ENCODE measurements at regions not wholly inside any gene's neighbourhood (a gene's known extent, or its start where the extent isn't known, plus 50 kb on each side); places are given as distances from the start of the nearest gene placed in this dataset.

GRCh38 chr5:67896930-67897313, 318.6 kb upstream of the PIK3R1 start (continued):
- TF ChIP-seq ZNF560 (tag by site-specific recombination; IDR thresholded peaks at IDR 0.05; ENCODE audit: borderline replicate concordance) (no peak), ZNF350 (tag by site-specific recombination; IDR thresholded peaks at IDR 0.05) (no peak), ZSCAN4 (tag by site-specific recombination; IDR thresholded peaks at IDR 0.05) (no peak), ZNF518A (tag by site-specific recombination; conservative IDR thresholded peaks at IDR 0.05; ENCODE audit: low read depth) (no peak), ZNF37A (tag by site-specific recombination; IDR thresholded peaks at IDR 0.05) (no peak), ZNF248 (tag by site-specific recombination; IDR thresholded peaks at IDR 0.05) (no peak), ZNF148 (tag by site-specific recombination; IDR thresholded peaks at IDR 0.05; ENCODE audit: borderline replicate concordance) (no peak), ZFP69B (tag by site-specific recombination; IDR thresholded peaks at IDR 0.05) (no peak), YY2 (tag by site-specific recombination; IDR thresholded peaks at IDR 0.05) (no peak), ZBTB20 (tag by site-specific recombination; IDR thresholded peaks at IDR 0.05) (no peak), ZNF785 (tag by site-specific recombination; IDR thresholded peaks at IDR 0.05) (no peak), MEIS1 (CRISPR knock-in tag; IDR thresholded peaks at IDR 0.05; ENCODE audit: borderline replicate concordance) (no peak), ZSCAN30 (tag by site-specific recombination; IDR thresholded peaks at IDR 0.05) (no peak)

- POLR2A ChIA-PET = no interaction called here
Observed at GRCh38 chr5:67896311-67896929, 319.1 kb upstream of the PIK3R1 start.

More at GRCh38 chr5:67896311-67896929, 319.1 kb upstream of the PIK3R1 start:
- no peaks in the 10 kb centered on the region for H3K4me1 ChIP-seq (ENCODE audit: control insufficient read depth, insufficient read depth, low read length)
- TF ChIP-seq KLF7 (tag by site-specific recombination; IDR thresholded peaks at IDR 0.05; ENCODE audit: borderline replicate concordance) (no peak), SP7 (tag by site-specific recombination; IDR thresholded peaks at IDR 0.05) (no peak), AEBP2 (tag by site-specific recombination; IDR thresholded peaks at IDR 0.05; ENCODE audit: borderline replicate concordance) (no peak), ZNF626 (tag by site-specific recombination; IDR thresholded peaks at IDR 0.05) (no peak), TCF7L2 (IDR thresholded peaks at IDR 0.05; ENCODE audit: borderline replicate concordance, low read depth, low read length) (no peak), ZNF785 (tag by site-specific recombination; IDR thresholded peaks at IDR 0.05) (no peak), ZNF585B (tag by site-specific recombination; IDR thresholded peaks at IDR 0.05) (no peak), ZNF292 (tag by site-specific recombination; IDR thresholded peaks at IDR 0.05; ENCODE audit: borderline replicate concordance, low read depth) (no peak), ZNF311 (tag by site-specific recombination; IDR thresholded peaks at IDR 0.05; ENCODE audit: borderline replicate concordance) (no peak), ZNF548 (tag by site-specific recombination; IDR thresholded peaks at IDR 0.05) (no peak), MYNN (tag by site-specific recombination; IDR thresholded peaks at IDR 0.05; ENCODE audit: borderline replicate concordance) (no peak), YY2 (tag by site-specific recombination; IDR thresholded peaks at IDR 0.05) (no peak), ZNF514 (tag by site-specific recombination; IDR thresholded peaks at IDR 0.05) (no peak), ZNF692 (tag by site-specific recombination; IDR thresholded peaks at IDR 0.05) (no peak)
- H3K9me3 ChIP-seq (ENCODE audit: control insufficient read depth, insufficient read depth, low read depth, low read length) = no peaks in the 10 kb centered on the region
- CTCF ChIA-PET = no interaction called here
- H3K27ac ChIP-seq (ENCODE audit: extremely low read depth, low read depth, low read length) = no peak overlapping the region
- no peaks in the 10 kb centered on the region for H3K36me3 ChIP-seq (ENCODE audit: control insufficient read depth in 2 of 2, insufficient read depth in 1 of 2, low read length in 2 of 2)
- H3K4me3 ChIP-seq (ENCODE audit: low read depth, low read length) = no peak overlapping the region

Measured in HEK293 (cell line).